ENCODE measurements at regions not wholly inside any gene's neighbourhood (a gene's known extent, or its start where the extent isn't known, plus 50 kb on each side); places are given as distances from the start of the nearest gene placed in this dataset.

DNA sequence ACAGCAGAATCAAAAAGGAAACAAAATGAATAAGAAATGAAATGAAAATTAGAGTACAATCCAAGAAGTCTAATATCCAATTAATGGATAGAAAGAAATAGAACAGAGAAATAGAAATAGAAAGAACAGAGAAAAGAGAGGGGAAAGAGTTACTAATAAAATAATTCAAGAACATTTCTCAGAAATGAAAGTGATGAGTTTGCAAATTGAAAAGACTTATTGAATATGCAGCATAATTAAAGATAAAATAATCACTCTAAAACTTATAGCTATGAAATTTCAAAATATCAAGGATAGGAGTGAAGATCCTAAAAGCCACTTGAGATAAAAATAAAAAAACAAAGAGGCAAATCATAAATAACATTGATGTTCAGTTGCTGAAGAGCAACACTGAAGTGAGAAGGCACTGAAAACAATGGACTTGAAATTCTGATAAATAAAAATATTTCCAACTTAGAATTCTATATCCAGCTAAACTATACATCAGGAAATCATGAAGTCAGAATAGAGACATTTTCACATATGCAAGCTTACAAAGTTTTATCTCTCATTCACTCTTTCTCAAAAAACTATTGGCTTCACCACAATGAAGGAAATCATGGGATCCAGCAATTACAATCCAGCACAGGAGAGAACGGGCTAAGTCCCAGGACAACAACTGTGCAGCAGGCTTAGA is 155.9 kb upstream of the SPATS2L start:
- TF ChIP-seq, protein P1, sequence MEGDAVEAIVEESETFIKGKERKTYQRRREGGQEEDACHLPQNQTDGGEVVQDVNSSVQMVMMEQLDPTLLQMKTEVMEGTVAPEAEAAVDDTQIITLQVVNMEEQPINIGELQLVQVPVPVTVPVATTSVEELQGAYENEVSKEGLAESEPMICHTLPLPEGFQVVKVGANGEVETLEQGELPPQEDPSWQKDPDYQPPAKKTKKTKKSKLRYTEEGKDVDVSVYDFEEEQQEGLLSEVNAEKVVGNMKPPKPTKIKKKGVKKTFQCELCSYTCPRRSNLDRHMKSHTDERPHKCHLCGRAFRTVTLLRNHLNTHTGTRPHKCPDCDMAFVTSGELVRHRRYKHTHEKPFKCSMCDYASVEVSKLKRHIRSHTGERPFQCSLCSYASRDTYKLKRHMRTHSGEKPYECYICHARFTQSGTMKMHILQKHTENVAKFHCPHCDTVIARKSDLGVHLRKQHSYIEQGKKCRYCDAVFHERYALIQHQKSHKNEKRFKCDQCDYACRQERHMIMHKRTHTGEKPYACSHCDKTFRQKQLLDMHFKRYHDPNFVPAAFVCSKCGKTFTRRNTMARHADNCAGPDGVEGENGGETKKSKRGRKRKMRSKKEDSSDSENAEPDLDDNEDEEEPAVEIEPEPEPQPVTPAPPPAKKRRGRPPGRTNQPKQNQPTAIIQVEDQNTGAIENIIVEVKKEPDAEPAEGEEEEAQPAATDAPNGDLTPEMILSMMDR (IDR thresholded peaks at IDR 0.05; ENCODE audit: extremely low read depth, missing control alignments), result no peak
- DNase-seq (ENCODE audit: low spot score), result no peak

DNA sequence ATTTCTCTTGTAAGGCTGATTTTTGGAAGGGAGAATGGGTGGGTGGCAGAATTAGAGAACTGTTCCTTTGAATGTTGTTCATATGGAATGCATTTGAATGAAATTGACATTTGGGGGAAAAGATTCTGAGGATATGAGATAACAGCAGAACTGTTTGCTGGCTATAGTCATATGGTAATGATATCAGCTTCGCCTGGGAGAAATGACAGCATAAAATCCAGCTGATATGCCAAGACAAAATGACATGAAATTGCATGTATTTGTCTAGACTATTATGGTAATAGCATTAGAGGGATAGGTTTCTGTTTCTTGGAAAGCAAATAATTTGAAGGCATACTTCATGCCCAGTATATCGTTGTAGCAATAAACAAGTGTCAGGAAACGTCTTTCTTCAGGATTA is 150.8 kb upstream of the SPATS2L start:
- no peak for DNase-seq (ENCODE audit: low spot score)
- TF ChIP-seq, protein P1 (IDR thresholded peaks at IDR 0.05; ENCODE audit: extremely low read depth, missing control alignments), result no peak

DNA sequence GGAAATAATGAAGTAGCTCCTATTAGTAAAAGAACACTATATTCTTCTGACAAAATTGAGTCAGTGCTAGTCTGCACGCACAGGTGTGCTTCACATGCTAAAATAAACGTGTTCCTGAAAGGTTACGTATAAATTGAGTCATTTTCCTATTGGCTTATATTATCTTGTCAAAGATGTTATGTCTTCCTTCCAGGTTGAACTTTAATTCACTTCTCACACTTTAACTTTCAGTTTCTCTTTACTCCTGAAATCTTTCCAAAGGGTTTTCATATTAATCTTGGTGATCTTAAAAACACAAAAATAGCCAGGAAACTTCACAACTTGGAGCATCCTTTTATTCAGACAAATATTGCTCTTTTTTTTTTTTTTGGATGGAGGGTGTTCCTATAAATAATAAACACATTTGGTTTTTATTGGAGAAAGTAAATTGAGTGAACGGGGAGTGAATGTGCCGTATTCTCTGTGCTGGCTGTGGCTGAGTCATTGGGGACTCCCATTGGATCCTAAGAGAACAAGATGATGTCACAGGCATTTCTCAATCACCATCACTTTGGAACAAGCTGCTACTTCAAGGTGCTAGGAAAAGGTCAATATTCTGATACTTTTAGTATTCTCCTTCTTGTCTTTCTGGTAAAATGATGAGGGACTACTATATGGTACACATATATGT is 150.2 kb upstream of the SPATS2L start:
- DNase-seq (ENCODE audit: low spot score), result no peak
- TF ChIP-seq, protein P1 (IDR thresholded peaks at IDR 0.05; ENCODE audit: extremely low read depth, missing control alignments), result no peak

DNA sequence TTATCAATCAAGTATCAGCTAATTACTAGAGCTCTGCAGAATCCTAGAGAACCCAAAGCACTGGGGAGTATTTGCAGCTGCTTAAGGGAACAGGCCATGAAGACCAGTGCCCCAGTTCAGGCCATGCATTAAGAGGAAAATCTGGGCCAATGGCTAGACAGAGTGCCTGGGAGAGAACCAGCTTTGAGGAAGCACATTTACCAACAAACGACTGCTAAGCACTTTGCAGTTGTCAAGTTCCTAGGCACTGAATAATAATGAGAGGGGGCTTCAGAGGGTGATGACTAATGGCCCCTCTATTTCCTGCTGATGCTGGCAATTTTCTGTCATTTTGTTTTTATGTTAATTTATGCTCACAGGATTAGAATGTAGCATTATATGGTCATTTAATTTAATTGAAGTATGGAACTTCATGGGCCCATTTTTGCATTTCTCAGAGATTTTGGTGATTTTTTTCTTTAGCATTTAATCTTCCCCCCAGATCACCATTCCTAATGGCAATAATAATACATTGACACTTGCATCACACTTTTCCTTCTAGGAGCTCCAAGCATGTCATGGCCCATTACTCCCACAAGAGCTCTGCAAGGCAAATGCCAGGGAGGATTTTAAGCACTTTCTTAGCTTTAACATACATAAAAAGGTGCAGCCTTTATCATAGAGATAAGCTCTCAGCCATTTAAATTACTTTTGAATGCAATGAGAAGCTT is 147.7 kb upstream of the SPATS2L start:
- TF ChIP-seq, protein P1 (IDR thresholded peaks at IDR 0.05; ENCODE audit: extremely low read depth, missing control alignments), result no peak

DNA sequence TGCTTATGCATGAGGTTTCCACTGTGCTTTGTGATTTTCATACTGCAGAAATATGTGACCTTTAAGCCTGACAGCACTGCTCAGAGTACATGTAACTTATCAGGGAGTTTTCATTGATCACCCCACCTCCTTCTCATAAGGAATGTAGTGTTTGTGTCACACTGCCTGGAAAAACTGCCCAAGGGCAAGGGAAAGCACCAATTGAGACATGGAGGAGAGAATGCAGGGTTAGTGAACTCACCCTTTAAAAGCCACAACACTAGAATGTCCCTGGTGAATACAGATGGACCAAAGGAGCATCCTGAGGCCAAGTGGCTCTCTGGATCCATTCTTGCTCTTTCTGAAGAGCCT is 147.2 kb upstream of the SPATS2L start:
- DNase-seq (ENCODE audit: low spot score), result no peak

More for the DNA sequence above, 147.7 kb upstream of the SPATS2L start:
- no peak for DNase-seq (ENCODE audit: low spot score)

DNA sequence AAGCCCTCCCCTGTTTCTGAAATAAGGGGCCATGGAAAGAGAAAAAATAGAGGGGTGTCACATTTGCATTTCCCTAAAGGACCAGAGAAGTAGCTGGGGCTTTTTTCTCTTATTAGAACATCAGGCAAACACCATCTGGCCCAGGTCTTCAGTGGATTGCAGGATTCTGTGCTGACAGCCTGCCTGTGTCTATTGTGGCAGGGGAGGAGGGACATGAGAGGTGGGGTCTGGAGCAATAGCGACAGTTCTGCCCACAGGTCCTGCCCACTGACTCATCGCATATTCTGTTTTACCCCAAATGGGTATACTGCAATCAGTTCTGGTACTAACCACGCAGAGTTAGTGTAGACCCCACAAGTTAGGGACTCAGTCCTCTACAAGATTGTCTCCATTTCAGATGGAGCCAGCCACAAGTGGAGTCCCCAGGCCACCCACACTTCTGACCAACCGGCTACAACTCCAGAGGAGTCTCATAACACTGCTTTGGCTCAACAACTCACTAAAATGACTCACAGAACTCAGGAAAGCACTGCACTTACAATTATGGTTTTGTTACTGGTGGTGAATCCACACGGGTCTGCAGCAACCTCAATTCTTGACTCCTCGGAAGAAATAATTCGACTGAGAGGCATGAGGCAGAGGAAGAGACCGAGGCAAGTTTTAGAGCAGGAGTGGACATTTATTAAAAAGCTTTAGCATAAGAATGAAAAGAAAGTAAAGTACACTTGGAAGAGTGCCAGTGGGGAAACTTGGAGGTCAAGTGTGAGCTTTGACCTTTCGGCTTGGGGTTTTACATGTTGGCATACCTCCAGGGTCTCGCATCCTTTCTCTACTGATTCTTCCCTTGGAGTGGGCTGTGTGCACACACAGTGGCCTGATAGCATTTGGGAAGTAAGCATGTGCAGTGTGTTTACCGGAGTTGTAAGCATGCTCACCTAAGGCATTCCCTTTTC is 146.4 kb upstream of the SPATS2L start:
- no peak for DNase-seq (ENCODE audit: low spot score)
- TF ChIP-seq, protein P1 (IDR thresholded peaks at IDR 0.05; ENCODE audit: extremely low read depth, missing control alignments), result no peak

More for the DNA sequence above, 147.2 kb upstream of the SPATS2L start:
- TF ChIP-seq, protein P1 (IDR thresholded peaks at IDR 0.05; ENCODE audit: extremely low read depth, missing control alignments), result no peak

All from GM20000 (cell line).